Activated B cell treated with CpG ODN at 0.5 μM for 24 hours (primary cell): ENCODE measurements at regions not wholly inside any gene's neighbourhood (a gene's known extent, or its start where the extent isn't known, plus 50 kb on each side); places are given as distances from the start of the nearest gene placed in this dataset.

ENCODE experiments used
- ATAC-seq: fragments of 200-7000 bp; cut with Tn5 transposase; one replicate; pipeline ENCODE4 v1.10.0; 2021; ENCODE audit warnings: low read depth, mild to moderate bottlenecking, moderate library complexity
- CTCF ChIA-PET: fragments of 350-600 bp; sonication (Branson Sonifier 250); formaldehyde crosslinking; loops from one replicate; lab custom pipeline; 2021; ENCODE audit warnings: antibody characterized with exemption; lab: Charles Lee
- POLR2A ChIA-PET: fragments of 350-600 bp; sonication (Branson Sonifier 250); formaldehyde crosslinking; loops from one replicate; lab custom pipeline; 2021; ENCODE audit warnings: antibody characterized with exemption; lab: Charles Lee
- DNase-seq: peaks from one replicate; pipeline ENCODE4 v3.0.0; 2022
- H3K27ac Mint-ChIP-seq: one replicate; pipeline ENCODE4 v1.8.0; 2020; ENCODE audit warnings: mixed read lengths
- H3K27me3 Mint-ChIP-seq: one replicate; pipeline ENCODE4 v1.8.0; 2021; ENCODE audit warnings: mixed read lengths
- H3K36me3 Mint-ChIP-seq: one replicate; pipeline ENCODE4 v1.8.0; 2021; ENCODE audit warnings: low read depth, mixed read lengths
- H3K4me1 Mint-ChIP-seq: one replicate; pipeline ENCODE4 v1.8.0; 2021; ENCODE audit warnings: mixed read lengths
- H3K4me3 Mint-ChIP-seq: one replicate; pipeline ENCODE4 v1.8.0; 2020; ENCODE audit warnings: mild to moderate bottlenecking, mixed read lengths
- H3K9me3 Mint-ChIP-seq: one replicate; pipeline ENCODE4 v1.8.0; 2020; ENCODE audit warnings: mixed read lengths
- CTCF ChIP-seq: fragments of 200-600 bp; IDR thresholded peaks from one replicate; pipeline ENCODE4 v1.8.0; 2022; ENCODE audit warnings: antibody characterized with exemption, mild to moderate bottlenecking
- intact Hi-C: fragments of 100-400 bp; cut with micrococcal nuclease; formaldehyde crosslinking; loops from one replicate; pipeline ENCODE4 v1.15.1; 2024

- no peaks in the 10 kb centered on the region for H3K36me3 Mint-ChIP-seq
- DNase-seq, result no peak
- no peak overlapping the region for H3K27ac Mint-ChIP-seq
- H3K27me3 Mint-ChIP-seq, result no peaks in the 10 kb centered on the region
- CTCF ChIA-PET, result no interaction called here
- TF ChIP-seq CTCF, result no peak
- H3K9me3 Mint-ChIP-seq, result no peaks in the 10 kb centered on the region
- H3K4me3 Mint-ChIP-seq, result no peak overlapping the region
- POLR2A ChIA-PET, result no interaction called here
- intact Hi-C loops, result no loop called here
- no peak for ATAC-seq
- no peaks in the 10 kb centered on the region for H3K4me1 Mint-ChIP-seq
These were observed 142.4 kb downstream of the ZFP36L2 start for GRCh38 chr2:43083710-43084698.

- no peak for TF ChIP-seq CTCF
- ChIA-PET POLR2A (no interaction called here), CTCF (no interaction called here)
- Mint-ChIP-seq H3K4me3 (no peak overlapping the region), H3K4me1 (no peaks in the 10 kb centered on the region), H3K9me3 (no peaks in the 10 kb centered on the region), H3K27me3 (no peaks in the 10 kb centered on the region), H3K36me3 (no peaks in the 10 kb centered on the region), H3K27ac (no peak overlapping the region)
- intact Hi-C loops, result no loop called here
- ATAC-seq (no peak), DNase-seq (no peak)
These were observed 143.3 kb downstream of the ZFP36L2 start for GRCh38 chr2:43082903-43083677.

GRCh38 chr2:43082111-43082894, 144.1 kb downstream of the ZFP36L2 start:
- CTCF ChIA-PET, result no interaction called here
- Mint-ChIP-seq H3K27ac (no peak overlapping the region), H3K4me1 (no peaks in the 10 kb centered on the region), H3K36me3 (no peaks in the 10 kb centered on the region), H3K27me3 (no peaks in the 10 kb centered on the region), H3K9me3 (no peaks in the 10 kb centered on the region), H3K4me3 (no peak overlapping the region)
- ATAC-seq (no peak), DNase-seq (no peak)
- intact Hi-C loops, result no loop called here
- POLR2A ChIA-PET, result no interaction called here
- TF ChIP-seq CTCF, result no peak

GRCh38 chr2:43081131-43081765, 145.2 kb downstream of the ZFP36L2 start:
- H3K27ac Mint-ChIP-seq, result no peak overlapping the region
- CTCF ChIA-PET, result no interaction called here
- intact Hi-C loops, result no loop called here

More at GRCh38 chr2:43081131-43081765, 145.2 kb downstream of the ZFP36L2 start:
- H3K4me3 Mint-ChIP-seq, result no peak overlapping the region
- DNase-seq (no peak), ATAC-seq (no peak)
- no peaks in the 10 kb centered on the region for H3K9me3 Mint-ChIP-seq
- TF ChIP-seq CTCF, result no peak
- no peaks in the 10 kb centered on the region for H3K36me3 Mint-ChIP-seq
- H3K27me3 Mint-ChIP-seq, result no peaks in the 10 kb centered on the region
- POLR2A ChIA-PET, result no interaction called here
- no peaks in the 10 kb centered on the region for H3K4me1 Mint-ChIP-seq
